ENCODE measurements at regions not wholly inside any gene's neighbourhood (a gene's known extent, or its start where the extent isn't known, plus 50 kb on each side); places are given as distances from the start of the nearest gene placed in this dataset.

DNA sequence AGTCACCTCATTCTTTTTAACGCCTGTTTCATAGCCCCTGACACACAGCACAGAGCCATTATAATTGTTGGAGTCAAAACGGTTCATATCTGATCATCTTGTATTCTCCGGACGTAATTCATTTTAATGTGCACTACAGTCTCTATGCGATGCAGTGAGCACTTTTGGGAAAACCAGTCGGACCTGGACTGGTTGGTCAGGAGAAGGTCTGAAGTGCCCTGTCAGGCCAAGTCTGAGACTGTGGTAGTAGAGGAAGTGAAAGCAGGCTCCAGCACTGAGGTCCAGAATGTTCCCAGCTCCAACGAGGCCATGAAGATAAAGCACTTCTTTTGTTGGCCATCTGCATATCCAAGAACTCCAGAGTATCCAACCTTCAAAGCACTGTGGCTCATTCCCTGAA lies 117.1 kb upstream of the NCOR2 start:
- Histone ChIP-seq H3K4me1 (peaks cover 61 to 91% (median 74%) of the 10 kb centered on the region in 3 donors), H3K27ac (peak overlapping the region; percentile 78 to 92 (median 87)), H3K9me3 (no peaks in the 10 kb centered on the region), H3K27me3 (no peaks in the 10 kb centered on the region), H3K4me3 (peak overlapping the region in 3 of 4 donors; percentile 11 to 49 (median 25)), H3K36me3 (no peaks in the 10 kb centered on the region)
- TF ChIP-seq, protein P1, sequence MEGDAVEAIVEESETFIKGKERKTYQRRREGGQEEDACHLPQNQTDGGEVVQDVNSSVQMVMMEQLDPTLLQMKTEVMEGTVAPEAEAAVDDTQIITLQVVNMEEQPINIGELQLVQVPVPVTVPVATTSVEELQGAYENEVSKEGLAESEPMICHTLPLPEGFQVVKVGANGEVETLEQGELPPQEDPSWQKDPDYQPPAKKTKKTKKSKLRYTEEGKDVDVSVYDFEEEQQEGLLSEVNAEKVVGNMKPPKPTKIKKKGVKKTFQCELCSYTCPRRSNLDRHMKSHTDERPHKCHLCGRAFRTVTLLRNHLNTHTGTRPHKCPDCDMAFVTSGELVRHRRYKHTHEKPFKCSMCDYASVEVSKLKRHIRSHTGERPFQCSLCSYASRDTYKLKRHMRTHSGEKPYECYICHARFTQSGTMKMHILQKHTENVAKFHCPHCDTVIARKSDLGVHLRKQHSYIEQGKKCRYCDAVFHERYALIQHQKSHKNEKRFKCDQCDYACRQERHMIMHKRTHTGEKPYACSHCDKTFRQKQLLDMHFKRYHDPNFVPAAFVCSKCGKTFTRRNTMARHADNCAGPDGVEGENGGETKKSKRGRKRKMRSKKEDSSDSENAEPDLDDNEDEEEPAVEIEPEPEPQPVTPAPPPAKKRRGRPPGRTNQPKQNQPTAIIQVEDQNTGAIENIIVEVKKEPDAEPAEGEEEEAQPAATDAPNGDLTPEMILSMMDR (IDR thresholded peaks at IDR 0.05) = no peak
- no peak for TF ChIP-seq POLR2A (IDR thresholded peaks at IDR 0.05)
- intact Hi-C loops (cut with DNase I) = loop anchor here (10.0 kb wide), 1 partner anchor 110 kb away; no protein-coding TSS in a partner anchor
- WGBS, 2 donors = 35 to 39% methylated on average over 7 of the region's 7 CpGs
- no peak for DNase-seq

DNA sequence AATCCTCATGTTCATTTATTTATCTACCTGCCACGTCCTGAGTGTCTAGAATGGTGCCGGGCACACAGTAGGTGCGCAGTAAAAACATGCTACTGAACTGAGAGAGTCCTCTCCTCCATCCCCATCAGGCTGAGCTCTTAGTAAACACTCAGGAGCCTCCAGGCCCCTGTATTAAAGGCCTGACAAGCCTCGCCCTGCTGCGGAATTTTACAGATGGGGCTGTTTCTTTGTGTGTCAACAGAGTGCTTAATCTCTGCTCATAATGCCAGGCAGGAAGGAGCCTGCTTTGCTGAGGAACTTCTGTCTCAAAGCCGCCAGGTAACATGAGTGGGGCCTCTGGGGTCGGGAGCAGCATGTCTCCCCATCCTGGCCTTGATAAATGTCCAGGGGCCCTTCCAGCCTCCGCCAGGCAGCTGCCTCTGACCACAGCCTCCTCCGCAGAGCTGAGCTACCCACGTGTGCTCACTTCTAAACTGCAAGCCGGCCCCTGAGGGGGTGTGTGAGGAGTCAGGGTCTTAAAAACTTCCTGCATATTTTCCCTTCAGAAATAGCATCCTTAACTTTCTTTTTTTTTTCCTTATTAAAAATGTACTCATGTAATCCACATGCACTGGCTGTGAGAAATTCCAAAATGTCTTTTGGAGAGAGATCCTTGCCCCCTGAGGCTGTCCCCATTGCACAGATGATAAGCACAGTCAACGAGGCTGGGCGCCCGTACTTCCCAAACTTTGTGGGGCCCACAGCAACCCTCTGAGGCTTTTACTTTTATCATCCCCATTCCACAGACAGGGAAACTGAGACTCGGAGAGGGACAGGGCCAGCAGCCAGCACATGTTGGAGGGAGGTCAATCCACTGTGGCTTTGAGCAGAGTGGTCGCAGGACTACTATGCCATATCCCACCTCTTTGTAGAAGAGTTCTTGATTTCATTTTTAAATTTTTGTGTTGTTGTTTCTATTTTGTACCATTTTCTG lies 116.0 kb upstream of the NCOR2 start:
- 45 to 58% methylated on average over 14 of the region's 16 CpGs for WGBS, 2 donors
- Histone ChIP-seq H3K4me1 (peaks cover 61 to 98% (median 71%) of the 10 kb centered on the region in 3 donors), H3K27me3 (no peaks in the 10 kb centered on the region), H3K27ac (peak overlapping the region; percentile 78 to 92 (median 87)), H3K36me3 (no peaks in the 10 kb centered on the region), H3K4me3 (no peak overlapping the region), H3K9me3 (no peaks in the 10 kb centered on the region)
- intact Hi-C loops (cut with DNase I) = loop anchor here (10.0 kb wide), 1 partner anchor 109 kb away; no protein-coding TSS in a partner anchor
- DNase-seq = no peak
- TF ChIP-seq POLR2A (IDR thresholded peaks at IDR 0.05) = no peak

DNA sequence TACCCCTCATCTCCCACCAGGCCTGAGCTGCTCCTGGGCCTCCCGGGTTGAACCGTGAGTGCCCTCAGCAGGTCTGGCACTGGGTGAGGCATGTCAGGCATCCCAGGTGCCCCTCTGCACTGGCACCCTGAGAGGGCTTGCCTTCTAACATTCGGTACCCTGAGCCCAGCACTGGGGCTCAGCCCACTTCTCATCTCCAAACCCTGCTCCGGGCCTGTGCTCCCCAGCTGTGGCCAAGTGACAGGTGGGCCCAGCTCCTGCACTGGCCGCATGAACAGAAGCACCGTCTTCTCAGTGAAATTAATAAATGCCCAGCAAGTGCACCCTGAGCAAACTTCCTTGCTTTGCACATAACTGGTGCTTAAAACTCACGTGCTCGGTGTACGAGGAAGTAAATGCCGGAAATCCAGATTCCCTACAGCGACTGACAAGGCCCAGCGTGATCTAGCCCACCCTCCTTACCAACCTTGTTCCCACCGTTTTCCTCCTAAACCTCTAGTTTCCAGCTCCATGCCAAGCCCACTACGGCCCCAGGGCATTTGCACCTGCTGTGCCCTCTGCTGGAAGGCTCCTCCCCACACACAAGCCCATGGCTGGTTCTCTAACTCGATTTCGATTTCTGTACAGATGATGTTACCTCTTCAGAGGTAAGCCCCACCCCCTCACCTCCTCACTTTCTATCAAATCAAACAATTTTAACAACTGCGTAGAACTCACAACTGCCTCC lies 115.2 kb upstream of the NCOR2 start:
- intact Hi-C loops (cut with DNase I) = loop anchor here (10.0 kb wide), 1 partner anchor 108 kb away; no protein-coding TSS in a partner anchor
- Histone ChIP-seq H3K9me3 (no peaks in the 10 kb centered on the region), H3K36me3 (no peaks in the 10 kb centered on the region), H3K4me3 (no peak overlapping the region), H3K27ac (peak overlapping the region; percentile 78 to 90 (median 84)), H3K4me1 (peaks cover 54 to 93% (median 63%) of the 10 kb centered on the region in 3 donors), H3K27me3 (no peaks in the 10 kb centered on the region)
- 47 to 74% methylated on average over 11 to 13 of the region's 17 CpGs for WGBS, 2 donors
- no peak for TF ChIP-seq POLR2A (IDR thresholded peaks at IDR 0.05)
- TF ChIP-seq, protein P1 (IDR thresholded peaks at IDR 0.05) = no peak
- DNase-seq = no peak

DNA sequence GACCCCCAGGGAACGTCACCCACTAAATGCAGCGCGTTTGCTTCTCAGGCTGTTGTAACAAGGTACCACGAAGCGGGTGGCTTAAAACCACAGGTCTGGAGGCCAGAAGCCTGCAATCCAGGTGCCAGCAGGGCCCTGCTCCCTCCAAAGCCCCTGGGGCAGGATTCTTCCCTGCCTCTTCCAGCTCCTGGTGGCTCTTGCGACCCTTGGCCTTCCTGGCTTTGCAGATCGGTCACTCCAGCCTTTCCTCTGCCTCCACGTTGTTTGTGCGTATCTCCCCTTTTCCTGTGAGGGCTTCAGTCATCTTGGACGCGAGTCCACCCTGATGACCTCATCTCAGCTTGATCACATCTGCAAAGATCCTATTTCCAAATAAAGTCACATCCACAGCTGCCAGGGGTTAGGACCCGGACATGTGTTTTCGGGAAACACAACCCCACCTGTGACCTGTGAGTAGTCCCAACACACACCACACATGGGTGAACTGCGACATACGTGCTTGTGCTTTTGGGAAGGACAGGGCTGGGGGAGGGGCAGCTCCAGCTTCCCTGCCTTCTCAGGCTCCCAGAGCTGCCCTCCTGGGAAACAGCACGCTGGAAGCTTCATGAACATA lies 114.5 kb upstream of the NCOR2 start:
- 44 to 50% methylated on average over 6 to 8 of the region's 16 CpGs for WGBS, 2 donors
- H3K9me3 ChIP-seq = no peaks in the 10 kb centered on the region
- no peaks in the 10 kb centered on the region for H3K36me3 ChIP-seq
- DNase-seq = no peak
- H3K4me1 ChIP-seq = peaks cover 52 to 93% (median 58%) of the 10 kb centered on the region in 3 donors
- H3K4me3 ChIP-seq = no peak overlapping the region
- H3K27ac ChIP-seq = peak overlapping the region; percentile 78 to 90 (median 84)
- intact Hi-C loops (cut with DNase I) = loop anchor here (10.0 kb wide), 1 partner anchor 107 kb away; no protein-coding TSS in a partner anchor
- TF ChIP-seq POLR2A (IDR thresholded peaks at IDR 0.05) = no peak
- TF ChIP-seq, protein P1 (IDR thresholded peaks at IDR 0.05) = no peak
- H3K27me3 ChIP-seq = no peaks in the 10 kb centered on the region
